ENCODE measurements at regions not wholly inside any gene's neighbourhood (a gene's known extent, or its start where the extent isn't known, plus 50 kb on each side); places are given as distances from the start of the nearest gene placed in this dataset.
A peak's percentile ranks its signal among the peaks of the same experiment; 100 is the strongest.

DNA sequence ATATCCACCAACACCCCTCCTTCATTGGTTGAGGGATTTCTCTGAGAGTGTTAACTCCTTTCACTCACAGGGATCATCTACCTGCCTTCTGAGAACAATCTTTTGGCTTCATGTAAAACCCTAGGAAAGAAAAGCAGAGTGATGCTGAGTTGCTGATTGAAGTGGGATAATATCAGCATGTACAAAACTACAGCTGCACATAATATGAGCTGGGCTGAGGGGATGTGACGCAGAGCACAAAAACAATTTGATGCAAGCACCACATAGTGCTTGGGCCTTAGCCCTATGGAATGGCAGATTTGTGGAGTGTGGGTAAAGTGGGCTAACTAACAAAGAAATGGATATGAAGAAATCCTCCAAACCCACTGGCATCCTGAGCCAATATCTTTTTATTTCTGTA, 267.6 kb upstream of the KCNH8 start:
- DNase-seq: no peak

DNA sequence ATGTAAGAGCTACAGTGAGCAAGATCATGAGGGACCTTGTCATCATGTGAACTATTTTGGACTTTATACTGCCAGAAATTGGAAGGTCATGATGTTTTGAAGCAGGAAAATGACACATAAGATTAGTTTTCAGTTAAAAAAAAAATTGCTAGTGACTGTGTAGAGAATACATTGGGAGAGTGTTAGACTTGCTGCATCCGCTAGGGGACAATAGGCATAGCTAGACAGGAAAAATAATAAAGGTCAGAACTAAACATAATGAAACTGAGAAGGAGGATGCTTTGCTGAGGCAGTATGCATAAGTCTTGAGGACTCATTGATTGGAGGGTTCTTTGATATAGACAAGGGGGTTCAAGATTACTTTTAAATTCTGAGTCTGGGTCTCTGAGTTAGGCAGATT, 275.8 kb upstream of the KCNH8 start:
- no peak for DNase-seq

DNA sequence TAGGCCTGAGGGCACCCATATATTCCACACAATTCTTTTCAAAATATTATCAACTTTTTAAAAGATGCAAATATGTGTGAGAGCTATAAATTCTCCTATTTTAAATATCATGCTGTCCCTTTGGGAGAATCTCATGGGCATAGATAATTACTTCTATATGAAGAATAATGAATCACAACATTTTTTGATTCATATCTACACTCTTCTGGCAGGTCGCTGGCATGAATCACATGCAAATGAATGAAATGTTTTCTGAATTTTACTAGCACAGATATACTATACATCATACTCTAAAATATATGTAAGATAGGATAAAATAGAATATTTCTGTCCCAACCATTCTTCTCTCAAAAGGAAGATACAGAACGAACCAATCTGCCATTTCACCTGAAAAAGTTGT, 277.7 kb upstream of the KCNH8 start:
- DNase-seq: no peak

DNA sequence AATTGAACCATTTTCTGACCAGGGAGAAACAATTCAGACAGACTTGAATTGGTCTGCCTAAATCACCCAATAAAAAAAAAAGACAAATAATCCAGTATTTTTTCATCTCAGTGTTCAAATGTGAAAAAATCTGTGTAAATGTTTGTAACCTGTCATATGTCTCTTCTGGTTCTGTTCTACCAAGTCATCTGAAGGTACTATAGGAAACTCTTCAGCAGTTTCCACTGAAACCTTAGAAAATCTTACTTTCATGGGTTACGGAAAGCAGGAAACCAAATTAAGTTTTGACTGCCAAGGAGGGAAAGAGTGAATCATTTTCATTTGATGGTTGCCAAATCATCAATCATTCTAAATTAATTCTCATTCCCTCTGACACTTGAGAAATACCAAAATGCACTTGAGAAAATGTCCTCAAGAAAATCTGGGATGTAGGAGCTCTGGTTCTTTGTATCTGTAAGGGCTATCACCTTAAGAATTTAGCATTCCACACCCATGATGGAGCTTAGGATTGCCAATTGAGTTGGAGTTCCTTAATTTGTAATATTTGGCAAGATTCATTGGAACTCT, 278.2 kb upstream of the KCNH8 start:
- DNase-seq: no peak

DNA sequence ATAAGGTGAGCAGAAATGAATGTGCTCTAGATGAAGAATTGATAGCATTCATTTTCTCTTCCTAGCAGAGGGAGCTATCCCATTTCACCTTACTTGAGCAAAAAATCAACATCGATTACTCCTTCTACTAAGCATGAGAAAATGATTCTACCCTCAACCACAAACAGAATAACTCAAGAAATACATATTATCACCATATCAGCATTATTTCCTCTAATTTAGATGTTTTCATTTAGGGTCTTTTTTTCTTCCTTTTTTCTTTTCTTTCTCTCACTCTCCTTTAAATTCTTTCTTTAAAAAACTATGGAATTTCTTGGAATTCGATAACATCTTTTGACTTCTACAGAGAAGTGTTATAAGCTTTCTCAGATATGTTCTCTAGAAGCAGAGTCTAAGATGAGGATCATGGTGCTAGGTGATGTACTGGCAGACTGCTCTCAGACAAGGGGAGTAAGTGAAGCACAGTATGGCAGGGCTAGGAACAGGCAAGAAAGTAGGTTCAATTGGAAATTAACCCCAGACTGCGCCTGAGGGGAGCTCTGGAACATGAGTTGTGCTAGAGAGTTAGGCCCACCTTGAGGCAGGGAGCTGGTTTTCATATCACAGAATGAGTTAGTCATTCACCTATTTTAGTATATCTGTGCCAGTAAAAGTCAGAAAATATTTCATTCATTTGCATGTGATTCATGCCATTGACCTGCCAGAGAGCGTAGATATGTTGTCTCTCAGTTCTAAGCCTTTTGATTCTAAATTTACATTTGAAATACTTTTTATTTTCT, 279.2 kb upstream of the KCNH8 start:
- no peak for DNase-seq

DNA sequence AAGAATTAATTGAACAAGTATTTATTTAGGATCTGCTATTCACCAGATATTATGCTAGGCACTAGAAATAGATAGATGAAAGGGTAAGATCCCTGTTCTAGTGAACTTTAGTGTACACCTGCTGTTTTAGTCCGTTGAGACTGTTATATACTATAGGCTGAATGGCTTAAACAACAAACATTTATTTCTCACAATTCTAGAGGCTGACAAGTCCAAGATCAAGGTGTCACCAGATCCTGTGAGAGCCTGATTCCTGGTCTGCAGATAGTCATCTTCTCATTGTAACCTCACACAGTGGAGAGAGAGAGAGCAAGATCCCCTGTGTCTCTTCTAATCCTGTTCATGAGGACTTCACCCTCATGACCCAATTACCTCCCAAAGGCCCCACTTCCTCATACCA, 281.4 kb upstream of the KCNH8 start:
- DNase-seq: no peak

DNA sequence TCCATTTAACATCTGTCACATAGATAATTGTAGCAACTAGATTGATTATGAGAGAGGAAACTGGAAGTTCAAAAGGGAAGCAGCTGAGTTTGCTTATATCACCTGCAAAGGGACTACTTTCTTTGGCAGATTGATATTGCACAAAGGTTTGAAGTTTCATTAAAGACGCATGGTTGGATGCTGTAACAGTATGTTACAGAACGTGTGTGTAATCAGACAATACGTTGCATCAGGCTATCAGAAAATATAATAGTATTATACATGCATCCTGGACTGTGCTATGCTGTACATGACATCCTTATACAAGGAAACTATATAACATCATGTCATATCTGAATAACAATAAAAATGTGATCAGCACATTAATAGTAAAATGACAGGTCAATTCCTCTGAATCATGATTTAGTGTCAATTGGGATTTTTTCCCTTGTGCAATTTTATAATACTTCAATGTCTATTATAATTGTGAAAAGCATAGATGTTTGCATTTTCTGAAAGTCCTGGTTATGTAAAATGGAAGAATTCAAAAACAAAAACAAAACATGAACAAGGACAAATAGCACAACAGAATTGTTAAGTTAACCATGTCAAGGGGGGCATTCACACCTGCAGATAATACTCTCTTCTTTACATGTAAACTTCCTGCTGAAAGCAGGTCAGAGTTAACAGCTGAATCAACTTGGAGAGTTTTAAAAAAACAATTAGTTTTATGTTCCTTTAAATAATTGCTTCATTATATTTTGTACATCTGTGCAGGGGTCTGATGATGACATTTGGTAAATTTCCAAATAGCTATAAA, 283.2 kb upstream of the KCNH8 start:
- peak; percentile 59 for DNase-seq

DNA sequence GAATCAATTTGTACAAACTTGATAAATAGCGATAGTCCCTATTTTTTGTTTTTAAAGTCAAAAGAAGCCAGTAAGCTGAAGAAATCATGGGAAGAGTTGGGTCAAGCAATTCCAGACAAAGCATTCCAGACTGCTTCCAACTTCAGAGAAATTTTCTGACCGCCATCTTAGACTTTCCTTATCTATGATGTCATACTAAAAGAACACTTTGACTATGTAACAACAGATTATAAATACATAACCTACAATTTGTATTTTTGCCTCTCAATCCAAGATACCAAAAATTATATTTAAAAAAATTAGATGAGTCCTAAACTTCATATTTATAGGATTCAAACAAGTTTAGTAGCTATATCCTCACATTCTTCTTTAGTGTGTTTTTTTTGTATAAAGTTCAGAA, 286.2 kb upstream of the KCNH8 start:
- DNase-seq: no peak

DNA sequence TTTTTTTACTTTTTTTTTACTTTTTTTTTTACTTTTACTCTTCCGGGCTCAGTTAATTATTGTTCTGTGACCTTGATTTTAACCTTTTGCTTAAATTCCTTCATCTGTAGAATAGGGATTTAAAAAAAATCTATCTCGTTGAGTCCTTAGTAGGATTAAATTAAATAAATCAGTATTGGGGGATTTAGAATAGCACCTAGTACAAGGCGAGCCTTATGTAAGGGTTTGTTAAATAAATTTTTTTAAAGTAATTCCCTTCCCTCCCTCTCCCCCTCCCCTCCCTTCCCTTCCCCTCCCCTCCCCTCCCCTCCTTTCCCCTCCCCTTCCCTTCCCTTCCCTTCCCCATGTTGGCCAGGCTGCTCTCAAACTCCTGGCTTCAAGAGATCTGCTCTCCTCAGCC, 287.2 kb upstream of the KCNH8 start:
- DNase-seq: no peak

DNA sequence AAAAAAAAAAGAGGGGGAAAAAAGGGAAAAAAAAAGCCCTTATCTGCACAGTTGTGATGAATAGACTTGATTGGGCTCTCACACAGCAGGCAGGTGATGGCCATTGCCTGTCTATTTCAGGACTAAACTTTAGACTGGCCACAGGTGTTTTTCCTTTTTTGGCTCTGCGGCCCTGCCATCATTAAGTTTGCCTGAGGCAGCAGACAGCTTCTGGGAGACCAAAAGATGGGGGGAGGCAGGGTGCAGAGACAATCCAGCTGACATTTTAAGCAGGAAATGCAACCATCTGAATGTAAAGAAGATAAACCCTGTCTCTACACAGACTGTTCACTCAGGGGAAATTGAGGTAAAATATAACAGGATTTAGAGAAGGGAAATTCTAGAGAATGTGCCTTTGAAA, 295.0 kb upstream of the KCNH8 start:
- peak; percentile 92 for DNase-seq

DNA sequence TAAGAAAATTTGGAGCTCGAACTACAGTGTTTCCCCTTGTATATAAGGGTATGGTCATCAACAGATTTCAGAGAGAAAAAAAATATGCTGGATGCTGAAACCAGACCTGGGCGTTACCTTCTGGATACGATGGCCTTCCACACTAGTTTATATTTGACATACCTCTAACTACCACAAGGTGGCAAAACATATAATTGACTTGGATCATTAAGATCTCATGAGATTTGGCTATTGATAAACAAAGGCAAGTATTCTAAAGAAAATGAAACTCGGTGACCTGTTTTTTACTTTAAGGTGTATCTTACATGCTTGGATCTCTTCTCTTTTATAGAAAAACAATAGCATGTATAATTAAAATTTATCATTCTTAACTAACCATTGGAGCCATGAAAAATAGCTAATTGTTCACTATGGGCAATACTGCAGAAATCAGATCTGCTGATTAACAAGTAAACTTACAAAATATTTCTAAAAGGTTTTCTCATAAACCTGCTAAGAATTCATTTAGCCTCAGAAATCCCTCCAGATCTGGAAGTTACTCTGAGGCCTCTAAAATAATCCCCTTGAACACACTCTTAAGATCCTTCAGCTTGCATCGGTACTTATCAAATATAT, 300.6 kb upstream of the KCNH8 start:
- no peak for DNase-seq

DNA sequence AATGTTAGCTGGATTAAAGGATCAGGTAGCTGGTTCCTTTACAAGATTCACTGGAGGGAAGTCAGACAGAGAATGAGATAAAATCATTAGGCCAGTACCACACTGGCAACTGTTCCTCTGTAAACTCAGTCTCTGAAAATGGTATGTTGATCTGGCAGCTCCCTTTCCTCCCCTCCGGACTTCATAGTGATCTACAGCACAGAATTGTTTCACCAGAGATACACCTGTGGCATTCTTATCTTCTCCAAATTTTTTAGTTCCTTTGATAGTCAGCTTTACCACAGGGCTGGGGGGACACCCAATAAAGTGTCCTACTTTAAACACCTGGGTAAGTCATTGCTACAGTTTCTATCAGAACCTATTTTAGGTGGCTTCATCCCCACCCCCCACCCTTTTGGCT, 304.3 kb upstream of the KCNH8 start:
- DNase-seq: no peak

DNA sequence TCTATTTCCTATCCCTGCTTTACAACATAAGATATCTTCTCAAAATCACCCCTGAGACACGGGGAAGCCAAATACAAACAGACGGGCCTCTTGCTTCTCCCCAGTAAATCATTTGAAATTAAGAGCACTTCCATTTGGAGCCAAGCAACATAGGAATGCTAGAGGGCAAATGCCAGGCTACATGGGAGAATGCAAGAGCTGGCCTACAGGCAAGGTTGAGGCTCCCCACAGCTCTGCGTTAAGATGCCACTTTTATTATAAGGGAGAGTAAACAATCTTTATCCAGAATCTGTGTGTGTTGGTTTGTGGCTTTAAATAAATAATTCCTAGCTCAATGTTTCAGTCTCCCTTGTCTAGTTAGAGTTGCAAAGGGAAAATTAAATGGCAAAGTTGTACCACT, 305.1 kb upstream of the KCNH8 start:
- no peak for DNase-seq

DNA sequence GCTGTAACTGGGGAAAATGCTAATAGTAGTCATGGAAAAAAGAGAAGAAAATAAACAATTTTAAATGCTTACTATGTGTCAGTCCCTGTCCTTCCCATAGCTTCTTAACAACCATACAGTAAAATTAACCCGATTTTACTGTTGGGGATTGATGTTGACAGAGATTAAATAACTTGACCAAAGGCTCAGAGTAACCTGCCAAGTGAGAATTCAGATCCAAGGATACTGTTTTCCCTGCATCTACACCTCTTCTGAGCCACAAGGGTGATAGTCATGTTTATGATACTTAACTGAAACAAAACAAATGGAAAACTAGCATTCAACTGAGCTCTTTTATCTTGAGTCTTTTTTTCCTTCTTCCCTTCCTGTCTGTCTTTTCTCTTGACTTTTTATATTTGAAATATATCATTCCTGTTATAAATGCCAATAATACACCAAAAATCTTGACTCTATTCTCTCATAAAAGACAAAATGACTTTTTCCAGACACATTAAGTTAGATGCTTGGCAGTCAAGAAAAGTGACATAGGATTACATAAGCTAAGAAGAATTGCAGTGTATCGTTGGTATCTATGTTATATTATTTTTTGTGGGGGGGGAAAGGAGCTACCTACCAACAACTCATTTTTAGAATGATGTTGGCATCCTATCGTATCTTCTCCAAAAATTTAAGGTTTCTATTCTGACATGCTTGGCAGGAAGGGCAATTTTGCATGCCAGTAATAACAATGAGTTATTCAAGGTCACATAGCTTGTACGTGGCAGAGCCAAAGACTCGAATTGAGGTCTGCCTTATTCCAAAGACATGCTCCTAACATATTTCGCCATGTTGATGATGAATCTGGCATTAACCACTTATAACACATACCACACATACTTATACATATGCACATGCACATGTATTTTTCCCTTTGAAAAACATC, 306.6 kb upstream of the KCNH8 start:
- no peak for DNase-seq

DNA sequence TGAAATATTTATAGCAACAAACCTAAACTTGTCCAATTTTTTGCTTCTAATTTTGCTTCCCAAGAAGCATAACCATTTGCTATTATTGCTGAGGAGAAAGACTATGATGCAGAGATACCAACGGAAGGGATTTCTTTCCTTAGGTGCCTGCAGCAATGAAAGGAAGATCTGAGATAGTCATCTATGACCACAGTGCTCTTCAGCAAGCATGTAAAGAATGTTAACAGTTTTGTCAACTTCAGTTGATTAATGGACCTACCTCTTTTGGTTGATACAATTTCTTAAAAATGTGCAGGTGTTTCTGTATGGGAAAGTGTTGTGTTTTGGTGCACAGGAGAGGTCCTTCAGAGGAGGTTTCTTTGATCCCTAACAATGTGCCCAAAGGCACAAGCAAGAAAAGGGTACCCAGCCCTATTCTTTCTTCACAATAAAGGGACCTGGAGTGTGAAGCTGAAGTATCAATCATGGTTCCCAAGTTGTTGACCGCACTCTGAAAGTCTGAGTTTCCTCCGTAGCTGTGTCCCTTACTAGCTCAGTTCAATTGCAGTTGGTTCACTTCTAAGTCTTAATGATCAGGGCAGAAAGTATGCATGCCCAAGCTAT, 307.7 kb upstream of the KCNH8 start:
- no peak for DNase-seq

DNA sequence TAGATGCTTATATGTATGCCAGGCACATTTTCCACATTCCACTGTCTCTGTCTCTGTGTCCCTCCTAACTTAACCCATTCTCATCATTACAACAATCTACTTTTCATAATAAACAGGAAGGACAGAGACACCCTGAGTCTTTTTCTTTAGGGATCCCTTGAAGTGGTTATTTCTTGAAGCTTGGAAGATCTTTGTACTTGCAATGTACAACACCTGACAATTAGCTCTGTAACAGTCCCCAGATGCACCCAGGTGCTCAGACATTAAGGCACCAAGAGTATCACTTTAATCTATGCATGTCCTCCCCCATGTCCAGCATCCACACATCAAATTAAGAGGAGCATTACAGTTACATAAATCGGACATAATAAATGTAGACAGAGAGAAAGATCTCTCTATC, 309.6 kb upstream of the KCNH8 start:
- DNase-seq: no peak

DNA sequence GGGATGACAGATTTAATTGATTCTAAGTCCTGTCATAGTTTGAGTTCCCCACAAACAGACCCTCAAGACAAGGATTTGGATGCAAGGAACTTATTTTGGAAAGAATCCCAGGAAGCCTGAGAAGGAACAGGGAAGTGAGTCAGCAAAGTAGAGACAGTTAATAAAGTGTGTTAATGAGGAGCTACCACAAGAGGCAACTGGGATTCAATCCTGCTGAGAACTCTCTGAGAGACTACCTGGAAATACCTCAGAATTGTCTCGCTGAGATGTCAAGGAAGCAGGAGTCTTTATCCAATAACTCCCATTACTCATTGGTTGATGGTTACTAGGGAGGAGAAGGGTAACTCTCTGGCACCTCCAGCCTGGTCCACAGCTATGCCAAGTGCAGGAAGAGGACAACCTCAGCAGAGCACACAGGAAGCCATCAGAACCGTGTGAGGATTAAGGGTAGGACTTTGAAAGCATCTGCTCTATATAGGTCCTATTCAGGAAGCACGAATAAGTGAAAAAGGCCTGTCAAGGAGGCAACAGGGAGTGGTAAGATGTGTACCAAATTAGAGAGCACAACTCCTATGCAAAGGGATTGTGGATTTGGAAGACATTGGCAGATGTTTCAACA, 311.1 kb upstream of the KCNH8 start:
- DNase-seq: no peak

DNA sequence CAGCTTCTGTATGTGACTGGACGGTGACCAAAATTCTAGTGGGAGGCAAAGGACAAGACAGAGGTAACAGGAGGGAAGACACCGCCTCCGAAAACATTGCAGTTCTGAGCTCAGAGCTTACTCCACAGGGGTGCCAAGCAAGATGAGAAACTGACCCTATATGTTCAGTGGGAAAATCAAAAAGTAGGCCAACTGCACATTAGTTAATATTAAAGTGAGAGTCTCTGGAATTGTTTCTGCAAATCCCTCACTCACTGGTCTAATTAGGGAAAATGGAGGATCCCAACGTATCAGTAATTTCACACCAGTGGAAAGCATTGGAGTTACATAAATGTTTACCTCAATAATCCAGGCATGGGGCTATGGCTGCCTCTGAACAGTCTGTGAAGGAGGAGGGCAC, 313.3 kb upstream of the KCNH8 start:
- no peak for DNase-seq

DNA sequence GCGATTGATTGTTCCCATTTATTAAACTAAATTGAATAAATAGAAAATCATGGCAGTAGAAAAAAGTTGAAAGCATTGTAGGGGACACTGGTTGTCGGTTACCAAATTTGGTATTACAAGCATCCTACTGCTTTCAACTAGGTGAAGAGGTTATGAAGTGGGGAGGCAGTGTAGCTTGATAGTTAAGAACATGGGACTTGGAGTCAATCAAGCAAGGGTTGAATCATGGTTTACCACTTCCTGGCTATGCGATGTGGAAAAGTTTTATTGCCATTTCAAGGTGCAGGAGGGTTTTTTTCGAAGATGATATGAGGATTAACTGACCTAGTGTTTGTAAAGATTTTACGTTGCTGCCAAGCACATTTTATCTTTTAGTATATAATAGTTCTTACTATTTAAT, 318.2 kb upstream of the KCNH8 start:
- no peak for DNase-seq

DNA sequence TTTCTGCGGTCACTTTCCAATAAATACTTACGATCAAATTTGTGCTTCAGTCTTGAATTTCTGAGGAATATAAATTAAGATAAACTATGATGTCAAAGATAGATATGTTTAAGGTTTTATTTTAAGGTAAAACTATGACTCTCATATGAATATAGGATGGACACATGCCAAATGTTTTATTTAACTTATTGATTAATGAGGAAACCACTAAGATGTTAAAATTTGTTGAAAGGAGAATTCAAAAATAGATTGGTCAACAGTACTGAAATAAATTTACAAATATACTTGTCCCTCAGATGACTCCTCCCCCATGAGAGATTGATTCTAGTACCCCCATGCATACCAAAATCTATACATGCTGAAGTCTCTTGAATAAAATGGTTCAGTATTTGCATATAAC, 319.7 kb upstream of the KCNH8 start:
- no peak for DNase-seq

DNA sequence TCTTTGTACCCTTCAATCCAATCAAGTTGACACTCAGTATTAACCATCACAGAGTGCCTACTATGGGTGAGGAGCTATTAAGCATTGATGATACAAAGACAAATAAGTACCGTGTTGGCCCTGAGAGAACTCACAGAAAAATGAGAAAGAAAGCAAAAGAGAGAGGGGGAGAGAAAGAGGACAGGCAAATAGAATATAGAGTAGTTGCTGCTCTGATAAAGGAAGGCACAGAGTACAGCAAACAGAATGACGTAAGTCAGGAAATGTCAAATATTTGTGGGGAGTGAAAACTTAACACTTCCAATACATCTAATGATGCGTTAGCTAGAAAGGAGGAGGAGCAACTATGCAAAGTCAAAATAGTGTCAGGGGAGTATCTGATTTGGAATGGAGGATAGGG, 320.6 kb upstream of the KCNH8 start:
- no peak for DNase-seq

DNA sequence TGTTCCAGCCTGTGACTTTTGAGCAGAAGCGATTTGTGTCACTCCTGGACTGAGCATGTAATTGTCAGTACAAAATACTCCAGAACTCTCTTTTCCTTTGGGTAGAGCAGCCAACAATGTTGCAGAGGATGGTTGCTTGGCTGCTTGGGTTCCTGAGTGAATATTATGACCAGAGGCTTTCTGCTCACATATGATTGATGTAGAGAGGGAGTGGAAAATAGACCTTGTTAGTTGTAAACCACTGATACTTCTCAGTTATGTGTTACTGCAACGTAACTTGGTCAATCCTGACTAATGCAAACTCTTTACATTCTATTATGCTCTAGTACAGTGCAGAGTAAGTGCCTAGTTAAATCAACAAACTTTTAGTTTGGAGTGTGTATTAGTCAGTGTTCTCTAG, 322.6 kb upstream of the KCNH8 start:
- no peak for DNase-seq

All from NCI-H146 (cell line).